Suppressor macrophage (primary cell): ENCODE measurements at regions not wholly inside any gene's neighbourhood (a gene's known extent, or its start where the extent isn't known, plus 50 kb on each side); places are given as distances from the start of the nearest gene placed in this dataset.
A peak's percentile ranks its signal among the peaks of the same experiment; 100 is the strongest.
"Not testable (repeated sequence)": the region's sequence is repeated elsewhere in the genome, so short reads cannot be mapped to it uniquely, and the experiment has no call there.

Experiments
- DNase-seq, 4 experiments: peaks; one replicate each; pipeline ENCODE4 v3.0.0-alpha.2; 2020 to 2022

DNA sequence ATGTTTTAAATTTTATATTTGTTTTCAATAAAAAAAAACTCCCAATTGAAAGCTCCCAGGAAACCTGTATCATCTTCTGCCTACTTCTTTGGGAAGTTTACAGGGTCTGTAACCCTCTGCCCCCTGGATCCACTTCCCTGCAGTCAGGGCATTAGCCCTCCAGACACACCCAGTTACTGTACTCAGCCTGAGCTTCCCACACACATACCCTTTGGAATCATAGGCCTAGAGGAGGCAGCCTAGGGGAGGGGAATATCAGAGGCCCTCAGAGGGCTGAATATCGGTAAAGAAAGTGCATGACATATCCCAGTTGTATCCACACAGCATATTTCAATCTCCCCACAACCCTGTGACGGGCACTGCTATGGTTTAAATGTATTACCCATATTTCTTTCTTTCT, 56.2 kb upstream of the TFPI start:
- not testable (repeated sequence) for DNase-seq

DNA sequence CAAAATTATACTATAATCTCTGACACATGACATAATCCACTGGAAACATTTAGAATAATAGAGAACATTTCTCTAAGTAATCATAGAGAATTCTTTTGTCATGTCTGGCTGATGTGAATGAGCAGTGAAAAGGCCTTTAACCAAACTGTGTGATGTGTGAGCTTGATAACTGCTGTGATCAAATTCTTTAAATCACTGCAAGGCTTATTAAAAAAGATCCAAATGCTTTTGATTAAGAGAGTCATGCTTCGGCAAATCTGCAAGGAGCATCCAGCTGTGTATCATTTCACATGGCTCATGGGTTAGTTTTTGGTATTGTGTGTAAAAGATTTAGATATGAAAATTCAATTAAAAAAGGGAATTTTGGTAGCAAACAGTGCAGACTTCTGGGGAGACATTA, 58.6 kb upstream of the TFPI start:
- DNase-seq = no peak

DNA sequence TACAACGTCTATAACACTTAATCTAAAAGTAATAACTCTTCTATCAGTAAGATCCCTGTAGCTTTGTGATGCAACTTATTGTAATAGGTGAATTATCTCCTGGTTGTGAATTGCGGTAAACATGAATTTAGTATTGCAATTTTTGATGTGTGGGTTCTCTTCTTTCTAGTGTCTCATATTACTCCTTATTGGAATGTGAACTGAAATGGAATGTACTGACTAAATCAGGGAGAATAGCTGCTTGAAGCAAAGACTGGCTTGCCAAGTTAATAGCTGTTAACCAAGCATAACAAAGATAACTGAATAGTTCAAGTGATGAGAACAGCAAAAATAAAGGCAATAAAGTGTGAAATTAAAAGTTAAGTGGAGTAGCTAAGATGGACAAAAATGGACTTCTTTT, 60.5 kb upstream of the TFPI start:
- no peak for DNase-seq

DNA sequence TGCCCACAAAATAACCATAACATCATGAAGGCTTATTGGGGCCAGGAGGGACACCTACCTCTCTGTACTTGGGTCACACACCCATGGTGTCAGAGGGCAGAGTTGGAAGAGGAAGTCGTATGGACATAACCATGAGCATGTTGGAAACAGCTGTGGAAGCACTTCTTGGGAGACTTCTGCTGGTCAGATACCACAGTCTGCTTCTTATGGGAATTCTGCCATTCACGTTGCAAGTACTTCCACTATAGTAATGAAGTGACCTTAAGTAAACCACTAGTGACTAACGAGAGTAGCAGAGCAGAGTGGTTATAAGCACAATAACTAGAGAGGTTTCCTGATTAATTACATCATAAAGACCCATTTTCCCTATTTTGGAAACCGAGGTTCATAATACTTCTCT, 61.1 kb upstream of the TFPI start:
- DNase-seq = peak in 2 of 4 experiments; percentile 1 to 2

DNA sequence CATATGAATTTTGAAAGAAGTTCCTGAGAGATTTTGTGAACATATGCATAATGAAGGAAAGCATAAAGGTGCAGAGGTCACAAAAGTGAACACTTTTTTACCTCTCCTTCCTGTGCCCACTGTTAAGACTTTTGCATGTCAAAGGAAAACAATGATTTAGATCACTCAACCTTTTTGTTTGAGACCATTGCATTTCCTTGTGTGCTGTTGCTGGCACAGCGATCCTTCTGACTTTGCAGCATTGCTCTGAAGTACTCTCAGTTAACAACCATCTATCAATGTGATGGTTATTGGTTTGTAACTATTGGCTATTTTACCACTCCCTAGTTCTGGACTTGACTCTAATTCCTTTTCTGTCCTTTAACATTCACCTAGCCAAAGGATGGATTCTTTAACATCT, 61.7 kb upstream of the TFPI start:
- DNase-seq = no peak

DNA sequence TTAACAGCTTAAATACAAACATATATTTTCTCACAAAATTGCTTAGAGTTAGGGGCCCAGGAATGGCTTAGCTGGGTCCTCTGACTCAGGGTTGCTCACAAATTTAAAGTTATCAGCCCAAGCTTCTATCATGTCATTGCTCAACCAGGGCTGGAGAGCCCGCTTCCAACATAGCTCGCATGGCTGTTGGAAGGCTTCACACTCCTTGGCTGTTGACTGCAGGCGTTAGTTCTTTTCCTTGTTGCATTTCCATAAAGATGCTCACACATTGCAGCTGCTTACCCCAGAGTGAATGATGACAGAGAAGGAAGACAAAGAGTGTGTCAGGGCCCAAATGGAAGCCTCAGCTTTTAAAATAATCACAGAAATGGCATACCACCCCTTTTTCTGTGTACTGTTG, 62.9 kb upstream of the TFPI start:
- no peak for DNase-seq

DNA sequence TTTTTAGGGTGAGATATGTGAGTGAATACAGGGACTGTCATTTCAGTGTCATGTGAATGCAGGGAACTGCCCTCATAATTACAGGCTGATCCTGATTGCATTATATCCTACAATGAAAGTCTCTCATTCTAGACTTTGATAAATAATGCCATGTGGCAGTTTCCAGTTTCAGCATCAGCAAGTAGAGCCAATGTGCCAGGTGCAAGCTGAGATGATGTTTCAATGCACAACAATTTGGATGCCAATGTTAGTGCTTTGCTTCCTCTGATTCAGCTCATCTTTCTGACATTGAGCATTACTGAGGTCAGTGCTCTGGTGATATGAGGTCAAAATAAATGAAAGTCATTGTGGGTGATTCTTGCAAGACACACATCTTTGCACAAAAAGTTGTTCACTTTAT, 63.7 kb upstream of the TFPI start:
- DNase-seq = no peak

DNA sequence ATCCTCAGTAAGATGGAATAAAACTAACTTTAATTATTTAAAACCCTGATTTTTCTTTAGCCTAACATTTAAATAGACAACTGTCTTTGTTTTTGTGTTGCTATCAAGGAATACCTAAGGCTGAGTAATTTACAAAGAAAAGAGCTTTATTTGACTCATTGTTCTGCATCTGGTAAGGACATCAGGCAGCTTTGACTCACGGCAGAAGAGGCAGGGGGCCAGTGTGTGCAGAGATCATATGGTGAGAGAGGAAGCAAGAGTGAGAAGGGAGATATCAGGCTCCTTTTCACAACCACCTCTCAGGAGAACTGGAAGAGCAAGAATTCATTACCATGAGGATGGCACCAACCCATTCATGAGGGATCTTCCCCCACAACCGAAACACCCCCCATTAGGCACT, 64.6 kb upstream of the TFPI start:
- no peak for DNase-seq

DNA sequence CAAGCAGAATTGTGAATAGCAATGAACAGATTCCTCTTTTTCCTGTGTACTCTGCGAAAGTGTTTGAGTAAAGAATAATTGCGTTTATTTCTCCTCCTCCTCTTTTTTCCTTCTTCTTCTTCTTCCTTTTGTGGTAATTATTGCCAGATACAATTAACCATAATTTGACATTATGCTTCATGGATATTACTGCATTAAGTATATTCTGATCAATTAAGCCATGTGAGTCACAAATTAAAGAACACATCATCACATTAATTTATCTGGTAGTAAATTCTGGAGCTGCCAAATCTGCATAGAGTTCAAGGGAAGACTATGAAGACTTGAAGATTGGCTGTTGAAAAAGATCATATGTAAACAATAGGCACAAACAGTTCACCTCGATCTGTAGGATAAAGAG, 72.9 kb upstream of the TFPI start:
- no peak for DNase-seq

DNA sequence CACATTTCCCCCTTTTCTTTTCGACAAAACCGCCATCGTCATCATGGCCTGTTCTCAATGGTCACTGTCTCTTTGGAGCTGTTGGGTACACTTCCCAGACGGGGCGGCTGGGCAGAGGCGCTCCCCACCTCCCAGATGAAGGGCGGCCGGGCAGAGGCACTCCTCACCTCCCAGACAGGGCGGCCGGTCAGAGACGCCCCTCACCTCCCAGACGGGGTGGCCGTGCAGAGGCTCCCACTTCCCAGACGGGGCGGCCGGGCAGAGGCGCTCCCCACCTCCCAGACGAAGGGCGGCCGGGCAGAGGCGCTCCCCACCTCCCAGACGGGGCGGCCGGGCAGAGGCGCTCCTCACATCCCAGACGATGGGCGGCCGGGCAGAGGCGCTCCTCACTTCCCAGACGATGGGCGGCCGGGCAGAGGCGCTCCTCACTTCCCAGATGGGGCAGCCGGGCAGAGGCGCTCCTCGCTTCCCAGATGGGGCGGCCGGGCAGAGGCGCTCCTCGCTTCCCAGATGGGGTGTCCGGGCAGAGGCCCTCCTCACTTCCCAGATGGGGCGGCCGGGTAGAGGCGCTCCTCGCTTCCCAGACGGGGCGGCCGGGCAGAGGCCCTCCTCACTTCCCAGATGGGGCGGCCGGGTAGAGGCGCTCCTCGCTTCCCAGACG, 82.6 kb upstream of the TFPI start:
- DNase-seq = not testable (repeated sequence)

DNA sequence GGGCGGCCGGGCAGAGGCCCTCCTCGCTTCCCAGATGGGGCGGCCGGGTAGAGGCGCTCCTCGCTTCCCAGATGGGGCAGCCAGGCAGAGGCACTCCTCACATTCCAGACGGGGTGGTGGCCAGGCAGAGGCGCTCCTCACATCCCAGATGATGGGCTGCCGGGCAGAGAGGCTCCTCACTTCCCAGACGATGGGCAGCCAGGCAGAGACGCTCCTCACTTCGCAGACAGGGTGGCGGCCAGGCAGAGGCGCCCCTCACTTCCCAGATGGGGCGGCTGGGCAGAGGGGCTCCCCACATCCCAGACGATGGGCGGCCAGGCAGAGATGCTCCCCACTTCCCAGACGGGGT, 83.1 kb upstream of the TFPI start:
- not testable (repeated sequence) for DNase-seq

DNA sequence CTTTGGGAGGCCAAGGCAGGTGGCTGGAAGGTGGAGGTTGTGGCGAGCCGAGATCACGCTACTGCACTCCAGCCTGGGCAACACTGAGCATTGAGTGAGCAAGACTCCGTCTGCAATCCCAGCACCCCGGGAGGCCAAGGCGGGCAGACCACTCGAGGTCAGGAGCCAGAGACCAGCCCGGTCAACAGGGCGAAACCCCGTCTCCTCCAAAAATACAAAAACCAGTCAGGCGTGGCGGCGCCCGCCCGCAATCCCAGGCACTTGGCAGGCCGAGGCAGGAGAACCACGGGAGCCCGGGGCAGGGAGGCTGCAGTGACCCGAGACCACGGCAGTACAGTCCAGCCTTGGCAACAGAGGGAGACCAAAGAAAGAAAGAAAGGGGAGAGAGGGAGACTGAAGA, 83.5 kb upstream of the TFPI start:
- DNase-seq = not testable (repeated sequence)

DNA sequence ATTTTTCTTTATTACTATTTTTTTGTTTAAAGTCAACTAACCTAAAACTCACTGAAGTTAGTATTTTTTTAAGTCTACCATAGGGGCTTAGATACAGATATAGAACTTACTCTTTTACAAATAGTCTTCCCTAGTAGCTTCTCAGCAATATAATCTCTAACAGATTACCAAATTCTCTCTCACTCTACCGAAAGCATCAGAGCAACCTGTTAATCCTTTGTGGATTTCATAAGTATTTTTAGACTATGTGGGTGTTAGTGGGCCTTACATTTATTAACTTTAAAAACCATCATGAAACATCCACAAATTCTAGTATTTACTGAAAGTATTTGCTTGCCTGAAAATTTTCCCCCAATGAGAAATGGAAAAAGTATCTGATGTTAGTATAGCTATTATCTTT, 84.6 kb upstream of the TFPI start:
- DNase-seq = no peak

DNA sequence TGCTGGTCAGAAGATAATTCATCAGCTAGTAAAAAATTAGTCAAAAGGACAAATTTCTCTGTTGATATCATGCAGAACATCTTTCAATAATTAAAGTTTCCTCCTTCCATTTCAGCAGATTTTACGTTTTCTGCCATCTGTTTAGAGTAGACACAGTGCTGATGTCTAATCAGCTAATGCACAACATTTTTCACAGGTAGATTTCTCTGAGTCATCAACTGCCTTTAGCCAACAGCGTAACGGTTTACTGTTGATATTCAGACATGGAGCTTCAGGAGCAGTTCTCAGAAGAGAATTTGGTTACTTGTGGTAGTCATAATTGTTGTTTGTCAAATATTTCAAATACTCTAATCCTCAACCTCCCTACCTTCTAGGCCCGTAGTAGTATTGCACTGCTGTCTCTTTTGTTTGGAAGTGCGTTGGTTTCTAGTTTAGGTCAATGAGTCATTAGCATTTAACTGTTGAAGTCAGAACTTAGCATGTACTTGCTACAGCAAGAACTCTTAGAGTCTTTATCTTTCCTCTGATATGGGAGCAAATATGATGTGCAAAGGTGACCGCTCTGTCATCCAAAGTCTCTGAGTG, 86.8 kb upstream of the TFPI start:
- no peak for DNase-seq

DNA sequence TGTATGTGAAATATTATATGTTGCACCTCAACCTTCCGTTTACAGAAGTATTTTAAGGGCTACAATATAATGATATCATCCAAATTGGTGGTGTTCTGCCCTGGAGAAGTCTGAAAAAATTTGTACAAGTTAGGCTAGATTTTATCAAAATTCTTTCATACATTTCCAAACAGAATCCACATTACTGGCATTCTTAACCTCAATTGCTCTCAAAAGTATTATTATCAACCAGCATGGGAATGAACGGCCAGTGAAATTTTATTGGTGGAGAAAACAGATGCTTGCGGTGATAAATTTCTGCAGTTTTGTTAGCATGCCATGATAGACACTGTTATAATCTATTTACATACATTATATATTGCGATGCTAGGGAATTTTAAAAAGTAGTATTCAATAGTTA, 88.3 kb upstream of the TFPI start:
- DNase-seq = no peak

DNA sequence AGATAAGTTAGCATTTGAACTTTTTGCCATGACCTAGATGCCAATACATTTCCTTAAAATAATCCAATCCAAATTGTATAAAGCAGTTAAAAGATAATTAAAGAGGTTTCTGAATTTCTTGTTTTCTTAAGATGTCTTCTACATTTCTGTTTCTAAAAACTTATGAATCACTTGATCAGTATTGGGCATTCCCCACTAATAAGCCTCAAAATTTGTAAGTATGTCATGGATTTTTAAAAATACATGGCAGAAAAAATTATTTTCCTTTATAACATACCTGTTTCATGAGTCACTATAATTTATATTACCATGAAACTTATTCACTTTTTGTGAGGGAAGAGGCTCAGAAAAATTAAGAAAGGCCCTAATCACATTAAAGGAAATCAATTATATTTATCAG, 90.3 kb upstream of the TFPI start:
- DNase-seq = no peak

DNA sequence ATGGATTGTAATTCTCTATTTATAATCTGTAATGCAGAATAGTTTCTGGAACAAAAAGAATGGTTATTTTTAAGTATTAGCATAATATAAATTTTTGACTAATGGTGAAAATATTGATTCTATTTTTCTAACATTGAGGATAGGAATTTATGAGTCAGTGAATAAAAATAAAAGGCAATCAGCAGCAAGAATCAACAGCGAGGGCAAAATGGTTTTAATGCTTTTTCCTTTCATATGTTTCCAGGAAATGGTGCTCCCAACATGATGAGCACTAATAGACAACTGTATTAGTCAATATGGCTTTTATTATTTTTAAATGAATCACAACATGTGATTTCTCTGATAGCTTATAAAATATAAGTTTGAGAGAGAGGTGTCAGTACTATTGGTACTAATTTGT, 90.7 kb upstream of the TFPI start:
- no peak for DNase-seq

DNA sequence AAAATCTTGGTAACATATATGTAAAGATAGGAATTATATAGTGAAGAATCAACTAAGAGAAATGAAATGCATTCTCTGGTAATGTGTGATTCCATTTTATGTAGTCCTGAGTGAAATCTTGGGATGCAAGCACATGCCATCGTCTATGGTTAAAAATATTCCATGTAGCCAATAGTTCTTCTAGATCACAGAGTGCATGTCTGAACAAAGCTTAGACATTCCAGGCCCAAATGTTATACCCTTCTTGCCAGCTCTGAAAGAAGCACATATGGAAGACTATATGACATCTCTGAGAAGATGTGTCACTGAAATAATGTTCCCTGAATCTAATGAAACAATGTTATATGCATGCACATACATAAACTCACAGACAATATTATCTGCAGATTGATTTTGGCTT, 92.3 kb upstream of the TFPI start:
- DNase-seq = no peak

DNA sequence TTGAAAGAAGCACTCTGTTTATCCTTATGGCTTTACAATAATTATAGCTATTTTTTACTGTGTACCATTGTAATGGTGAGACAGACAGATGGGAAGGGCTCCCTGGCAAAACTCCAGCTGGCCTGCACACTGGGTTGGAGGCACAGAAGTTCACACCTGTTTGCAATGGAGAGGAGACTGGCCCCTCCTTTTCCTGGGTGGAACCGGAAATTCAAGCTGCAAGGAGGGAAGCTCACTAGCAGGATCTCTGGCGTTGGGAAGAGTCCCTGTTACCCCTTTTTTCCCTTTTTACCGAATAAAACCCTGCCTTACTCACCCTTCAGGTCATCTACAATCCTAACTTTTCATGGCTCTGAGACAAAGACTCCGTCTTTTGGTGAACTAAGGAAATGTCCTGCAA, 100.3 kb upstream of the TFPI start:
- DNase-seq = no peak

DNA sequence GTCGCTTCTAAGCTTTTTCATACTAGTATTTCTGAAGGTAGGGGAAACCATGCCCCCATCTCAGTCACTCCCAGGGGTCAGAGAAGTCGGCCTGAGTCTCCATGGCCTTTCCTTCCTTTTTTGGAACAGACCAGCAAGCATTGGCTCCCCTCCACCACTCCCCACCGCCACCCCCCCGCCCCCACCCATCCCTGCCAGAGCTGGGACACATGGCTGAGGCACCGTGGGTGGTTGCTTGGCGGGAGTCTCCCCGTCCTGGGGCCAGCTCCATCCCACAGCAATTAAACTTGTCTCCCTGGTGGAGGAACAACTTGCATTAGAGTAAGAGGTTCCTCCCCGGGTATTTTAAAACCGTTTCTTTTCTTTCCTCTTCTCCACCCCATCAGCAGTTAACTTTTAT, 100.8 kb upstream of the TFPI start:
- no peak for DNase-seq

DNA sequence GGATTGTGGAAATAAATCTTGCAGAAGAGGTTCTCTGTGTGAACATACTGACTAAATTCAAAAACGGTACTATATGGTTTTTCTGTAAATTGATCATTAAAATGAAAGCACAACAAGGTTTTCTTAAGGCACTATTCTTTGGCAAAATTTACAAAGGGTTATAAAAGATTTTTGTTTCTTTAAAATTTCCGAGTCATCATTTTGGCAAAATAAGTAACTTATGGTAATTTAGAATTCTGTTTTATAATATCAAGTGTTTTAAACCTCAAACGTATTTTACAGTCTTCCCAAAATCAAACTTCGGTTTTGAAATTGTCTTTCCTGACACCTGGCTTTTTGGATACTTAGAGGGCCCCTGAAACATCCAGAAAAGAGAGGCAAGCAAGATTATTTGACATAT, 101.9 kb upstream of the TFPI start:
- no peak for DNase-seq

DNA sequence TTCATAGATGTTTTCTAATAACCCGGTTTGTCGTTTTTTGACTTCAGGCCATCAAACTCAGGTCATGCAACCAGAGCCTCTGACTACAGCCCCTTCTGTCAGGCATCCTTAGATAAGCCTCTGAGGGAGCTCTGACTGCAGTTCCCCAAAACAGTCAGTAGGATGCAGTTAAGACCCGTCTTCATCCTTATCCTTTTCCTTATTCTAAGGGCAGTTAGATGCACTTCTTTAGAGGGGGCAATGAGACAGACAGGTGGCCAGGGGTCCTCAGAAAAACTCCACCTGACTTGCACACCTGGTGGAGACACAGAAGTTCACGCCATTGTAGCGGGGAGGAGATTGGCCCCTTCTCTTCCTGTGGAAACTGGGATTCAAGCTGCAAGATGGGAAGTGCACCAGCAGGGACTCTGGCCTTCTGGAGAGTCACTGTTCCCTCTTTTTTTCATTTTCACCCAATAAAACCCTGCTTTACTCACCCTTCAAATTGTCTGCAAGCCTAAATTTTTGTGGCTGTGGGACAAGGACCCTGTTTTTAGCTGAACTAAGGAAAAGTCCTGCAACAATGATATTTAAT, 104.8 kb upstream of the TFPI start:
- no peak for DNase-seq

DNA sequence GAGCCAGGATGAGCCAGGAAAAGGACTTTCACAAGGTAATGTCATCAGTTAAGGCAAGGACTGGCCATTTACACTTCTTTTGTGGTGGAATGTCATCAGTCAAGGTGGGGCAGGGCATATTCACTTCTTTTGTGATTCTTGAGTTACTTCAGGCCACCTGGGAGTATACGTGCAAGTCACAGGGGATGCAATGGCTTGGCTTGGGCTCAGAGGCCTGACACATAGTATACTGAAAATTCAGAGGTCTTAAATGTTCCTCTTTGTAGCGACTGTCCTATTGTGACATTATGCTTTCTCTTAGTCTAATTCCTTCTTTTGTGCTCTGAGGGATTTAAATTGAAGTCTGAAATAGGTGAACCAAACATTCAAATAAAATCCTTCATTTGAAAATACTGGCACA, 121.8 kb upstream of the TFPI start:
- DNase-seq = not testable (repeated sequence)

DNA sequence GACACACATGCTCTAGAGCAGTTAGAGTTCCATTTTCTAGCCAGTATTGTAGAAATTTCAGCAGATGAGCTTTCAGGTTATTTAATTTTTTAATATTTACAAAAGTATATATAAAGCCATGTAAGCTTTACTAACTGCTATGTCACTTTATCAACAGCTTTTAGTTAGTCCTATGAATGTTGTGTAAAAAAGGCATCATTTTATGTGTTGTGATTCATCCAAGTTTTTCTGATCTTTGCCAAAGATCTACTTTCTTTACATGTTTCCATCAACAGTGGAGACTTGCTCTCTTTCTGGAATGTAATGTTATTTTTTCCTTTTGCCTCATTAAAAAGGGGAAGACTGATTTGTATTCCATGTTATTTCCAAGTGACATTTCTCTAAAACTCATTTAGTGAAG, 125.2 kb upstream of the TFPI start:
- DNase-seq = no peak

DNA sequence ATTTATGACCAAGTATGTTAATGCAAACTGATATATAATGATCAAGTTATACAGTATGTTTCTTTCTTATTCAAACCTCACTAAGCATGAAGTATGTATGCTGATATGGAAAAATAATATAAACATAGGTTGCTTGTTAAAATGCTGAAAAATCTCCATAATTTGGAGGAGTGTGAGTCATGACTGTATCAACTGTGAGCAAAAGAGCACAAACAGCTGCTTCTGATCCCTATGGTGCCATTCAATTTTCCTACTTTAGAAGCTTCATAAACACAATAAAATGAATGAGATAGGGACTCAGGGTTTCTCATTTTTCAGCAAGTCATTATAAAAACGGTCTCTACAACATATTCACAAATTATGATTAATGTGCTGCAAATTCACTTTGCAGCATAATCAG, 129.9 kb upstream of the TFPI start:
- no peak for DNase-seq
